Sciatic nerve (tissue), 2 donors: ENCODE measurements at regions not wholly inside any gene's neighbourhood (a gene's known extent, or its start where the extent isn't known, plus 50 kb on each side); places are given as distances from the start of the nearest gene placed in this dataset.
"Not testable (repeated sequence)": the region's sequence is repeated elsewhere in the genome, so short reads cannot be mapped to it uniquely, and the experiment has no call there.

Source experiments
- ATAC-seq: fragments of 200-7000 bp; cut with Tn5 transposase; one replicate; pipeline ENCODE4 v1.9.1; 2020; ENCODE audit warnings: mild to moderate bottlenecking, moderate library complexity
- DNase-seq: peaks from one replicate; pipeline ENCODE4 v3.0.0-alpha.2; 2020; ENCODE audit warnings: low spot score
- intact Hi-C: fragments of 100-400 bp; cut with DNase I; formaldehyde crosslinking; loops from one replicate; pipeline ENCODE4 v1.14.2; 2022
- donor health status: DM: no; HTN: no; CAD: no.
- donor health status: DM: no; HTN: no; CAD: no.

- DNase-seq (no peak), ATAC-seq (no peak)
- intact Hi-C loops = no loop called here
Observed at GRCh38 chr6:139522511-139523220, 148.2 kb upstream of the CITED2 start.

GRCh38 chr6:139521338-139521737, 146.9 kb upstream of the CITED2 start:
- ATAC-seq (no peak), DNase-seq (no peak)
- intact Hi-C loops = no loop called here

- DNase-seq (no peak), ATAC-seq (no peak)
- intact Hi-C loops = no loop called here
Observed at GRCh38 chr6:139520321-139520768, 145.9 kb upstream of the CITED2 start.

GRCh38 chr6:139519571-139520031, 145.2 kb upstream of the CITED2 start:
- no peak for DNase-seq
- peak; percentile 69 for ATAC-seq
- intact Hi-C loops = no loop called here

DNA sequence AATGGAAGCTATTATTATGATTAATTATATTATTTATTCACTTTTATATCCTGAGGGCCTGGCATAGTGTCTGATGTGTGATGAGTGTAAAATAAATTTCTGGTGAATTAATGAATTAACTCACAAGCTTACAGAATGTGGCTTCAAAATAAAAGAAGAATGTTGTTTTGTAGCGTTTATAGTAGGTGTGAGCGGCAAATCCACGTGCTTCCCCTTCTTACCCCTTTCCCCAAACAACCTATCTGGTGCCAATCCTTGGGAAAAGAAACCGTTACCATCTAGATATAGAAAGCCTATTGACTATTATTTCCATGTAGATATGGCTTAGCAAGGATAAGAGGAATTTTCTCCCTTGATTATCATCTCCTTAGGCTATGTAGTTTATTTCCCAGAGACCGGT, 144.6 kb upstream of the CITED2 start:
- intact Hi-C loops = no loop called here
- ATAC-seq (no peak), DNase-seq (no peak)

GRCh38 chr6:139518556-139519091, 144.2 kb upstream of the CITED2 start:
- intact Hi-C loops = no loop called here
- no peak for ATAC-seq
- DNase-seq = no peak

DNA sequence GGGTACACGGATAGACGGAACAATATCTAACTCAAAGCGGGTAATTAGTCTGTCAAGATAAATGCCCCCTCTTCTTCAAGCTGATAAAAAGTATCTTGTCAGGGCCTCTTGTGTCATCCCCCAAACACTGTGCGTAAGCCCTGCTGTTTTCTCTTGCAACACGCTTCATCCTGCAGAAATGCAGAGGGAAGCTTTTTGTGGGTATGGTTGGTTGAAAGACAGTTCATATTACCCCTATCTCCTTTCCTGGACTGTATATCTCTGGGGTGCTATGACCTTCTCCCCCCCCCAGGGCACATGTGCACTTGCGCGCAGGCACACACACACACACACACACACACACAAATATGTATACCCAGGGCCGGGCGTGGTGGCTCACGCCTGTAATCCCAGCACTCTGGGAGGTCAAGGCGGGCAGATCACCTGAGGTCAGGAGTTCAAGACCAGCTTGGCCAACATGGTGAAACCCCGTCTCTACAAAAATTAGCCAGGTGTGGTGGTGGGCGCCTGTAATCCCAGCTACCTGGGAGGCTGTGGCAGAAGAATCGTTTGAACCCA, 143.6 kb upstream of the CITED2 start:
- intact Hi-C loops, ATAC-seq, DNase-seq: not testable (repeated sequence)

GRCh38 chr6:139515511-139515910, 141.1 kb upstream of the CITED2 start:
- no peak for ATAC-seq
- intact Hi-C loops = no loop called here
- DNase-seq = no peak

DNA sequence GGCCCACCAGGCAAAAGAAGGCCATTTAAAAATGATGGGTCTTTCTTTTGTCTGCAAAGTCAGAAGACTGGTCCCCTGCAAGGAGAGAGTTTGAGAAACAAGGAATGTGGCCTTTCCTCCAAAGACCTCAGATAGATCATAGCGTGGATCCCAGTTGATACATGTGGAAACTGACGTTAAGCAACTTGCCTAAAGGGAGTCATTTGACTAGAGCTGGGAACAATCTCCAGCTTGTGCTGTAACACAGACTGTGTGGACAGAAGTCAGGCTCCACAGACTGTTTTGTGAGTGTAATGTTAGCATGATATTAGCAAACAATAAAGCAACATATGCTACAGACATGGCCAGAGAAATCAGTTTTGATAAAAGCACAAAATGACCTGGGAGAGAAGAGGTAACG, 140.4 kb upstream of the CITED2 start:
- ATAC-seq (peak; percentile 70), DNase-seq (no peak)
- intact Hi-C loops = no loop called here

DNA sequence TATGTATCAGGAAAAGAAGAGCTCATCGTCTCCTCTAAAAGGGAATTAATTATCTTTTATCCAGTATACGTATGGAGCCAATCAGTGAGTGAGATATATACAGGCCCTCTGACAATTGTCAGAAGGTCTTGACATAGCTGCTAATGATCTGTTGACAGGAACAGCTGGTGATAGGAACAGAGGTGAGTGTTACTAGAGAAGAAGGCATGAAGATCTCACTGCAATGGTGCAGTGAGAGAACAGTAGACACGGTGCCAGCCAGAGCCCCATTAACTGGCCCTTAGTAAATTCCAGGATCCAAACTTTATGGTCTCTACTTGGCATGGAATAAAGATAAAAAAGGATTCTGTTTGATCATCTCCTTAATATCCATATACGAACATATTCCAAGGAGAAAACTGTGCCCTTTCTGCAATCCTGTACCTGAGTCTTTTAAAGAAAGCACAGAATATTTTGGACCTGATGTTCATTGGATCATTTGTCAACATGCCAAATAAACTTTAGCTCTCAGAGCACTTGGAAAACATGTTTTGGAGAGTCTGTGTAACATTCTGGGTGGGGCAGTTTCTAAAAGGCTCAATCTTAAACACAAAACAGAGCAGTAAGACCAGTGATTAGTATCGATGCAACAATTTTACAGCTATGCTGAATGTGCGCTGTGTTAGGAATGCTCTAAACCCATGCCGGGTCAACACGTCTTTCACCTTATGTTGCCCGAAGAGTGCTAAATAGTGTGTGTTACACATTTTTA, 135.8 kb upstream of the CITED2 start:
- peak; percentile 60 for ATAC-seq
- DNase-seq = no peak
- intact Hi-C loops = no loop called here

GRCh38 chr6:139509167-139509566, 134.7 kb upstream of the CITED2 start:
- no peak for DNase-seq
- no peak for ATAC-seq
- intact Hi-C loops = loop anchor here (1.0 kb wide), 1 partner anchor 35 kb away; no protein-coding TSS in a partner anchor

DNA sequence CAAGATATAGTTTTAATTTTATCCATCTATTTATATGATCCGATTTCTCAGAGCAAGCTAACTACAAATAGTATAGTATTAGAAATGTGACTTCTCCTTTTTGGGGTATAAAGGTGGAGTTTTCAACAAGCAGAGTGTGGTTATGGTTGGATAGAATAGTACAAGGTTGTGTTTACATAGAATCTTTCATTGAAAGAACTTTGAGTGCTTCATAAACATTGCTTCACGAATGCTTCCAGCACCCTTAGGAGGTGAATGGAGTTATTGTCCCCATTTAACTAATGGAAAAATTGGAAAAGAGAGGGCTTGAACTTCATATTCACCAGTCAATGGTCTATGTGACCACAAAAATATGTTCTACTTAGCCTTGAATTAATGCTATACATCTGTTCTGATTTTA, 134.1 kb upstream of the CITED2 start:
- intact Hi-C loops = no loop called here

GRCh38 chr6:139508023-139508422, 133.6 kb upstream of the CITED2 start:
- ATAC-seq (no peak), DNase-seq (no peak)
- intact Hi-C loops = no loop called here

More for the DNA sequence above, 134.1 kb upstream of the CITED2 start:
- DNase-seq (no peak), ATAC-seq (no peak)

DNA sequence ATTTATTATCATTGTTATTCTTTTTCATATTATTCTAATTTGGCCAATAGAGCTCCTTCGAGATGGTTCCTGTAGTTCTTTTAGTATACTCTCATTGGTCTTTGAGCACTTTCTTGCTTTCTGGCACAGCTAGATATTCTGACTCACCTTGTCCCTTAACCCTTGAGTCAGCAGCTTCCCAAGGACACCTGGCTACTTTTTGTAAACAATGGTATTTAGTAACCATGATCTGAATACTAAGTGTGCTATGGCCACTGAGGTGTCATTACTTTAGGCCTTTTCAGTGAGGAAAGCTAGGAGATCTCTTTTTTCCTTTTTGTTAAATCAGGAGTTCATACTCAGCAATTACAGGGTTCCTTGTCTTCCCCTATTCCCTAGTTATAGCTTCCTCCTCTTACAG, 126.5 kb upstream of the CITED2 start:
- DNase-seq = no peak
- intact Hi-C loops = no loop called here
- ATAC-seq = no peak

DNA sequence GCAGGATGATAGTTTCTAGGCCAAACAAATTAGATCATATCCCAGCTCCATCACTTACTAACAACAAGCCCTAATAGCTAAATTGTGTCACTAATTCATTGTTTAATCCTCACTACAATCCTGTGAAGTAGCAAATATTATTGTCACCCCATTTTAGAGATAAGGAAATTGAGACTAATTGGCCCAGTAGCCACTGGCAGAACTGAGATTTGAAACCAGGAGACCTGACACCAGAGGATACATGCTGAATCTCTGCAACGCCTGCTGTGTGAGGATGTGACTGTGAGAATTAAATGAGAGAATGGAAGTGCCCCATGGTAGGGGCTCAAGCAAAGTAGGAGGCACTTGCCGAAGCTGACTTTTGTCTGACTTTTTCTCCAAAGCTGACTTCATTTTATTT, 124.3 kb upstream of the CITED2 start:
- DNase-seq = no peak
- intact Hi-C loops = no loop called here
- no peak for ATAC-seq

- DNase-seq = no peak
- no peak for ATAC-seq
- intact Hi-C loops = no loop called here
Observed at GRCh38 chr6:139497345-139497961, 123.0 kb upstream of the CITED2 start.

GRCh38 chr6:139496654-139497344, 122.4 kb upstream of the CITED2 start:
- DNase-seq (no peak), ATAC-seq (no peak)
- intact Hi-C loops = no loop called here

- intact Hi-C loops = no loop called here
- DNase-seq (no peak), ATAC-seq (no peak)
Observed at GRCh38 chr6:139494376-139494990, 120.0 kb upstream of the CITED2 start.
